SH-SY5Y (cell line): ENCODE measurements at regions not wholly inside any gene's neighbourhood (a gene's known extent, or its start where the extent isn't known, plus 50 kb on each side); places are given as distances from the start of the nearest gene placed in this dataset.

Experiments used
- GATA2 ChIP-seq: IDR thresholded peaks from 2 replicates; pipeline ENCODE4 v1.6.1; 2011; ENCODE audit warnings: mild to moderate bottlenecking, low read depth, low read length
- GATA3 ChIP-seq: IDR thresholded peaks from 2 replicates; pipeline ENCODE4 v1.6.1; 2011; ENCODE audit warnings: low read depth, mild to moderate bottlenecking, low read length, moderate library complexity

DNA sequence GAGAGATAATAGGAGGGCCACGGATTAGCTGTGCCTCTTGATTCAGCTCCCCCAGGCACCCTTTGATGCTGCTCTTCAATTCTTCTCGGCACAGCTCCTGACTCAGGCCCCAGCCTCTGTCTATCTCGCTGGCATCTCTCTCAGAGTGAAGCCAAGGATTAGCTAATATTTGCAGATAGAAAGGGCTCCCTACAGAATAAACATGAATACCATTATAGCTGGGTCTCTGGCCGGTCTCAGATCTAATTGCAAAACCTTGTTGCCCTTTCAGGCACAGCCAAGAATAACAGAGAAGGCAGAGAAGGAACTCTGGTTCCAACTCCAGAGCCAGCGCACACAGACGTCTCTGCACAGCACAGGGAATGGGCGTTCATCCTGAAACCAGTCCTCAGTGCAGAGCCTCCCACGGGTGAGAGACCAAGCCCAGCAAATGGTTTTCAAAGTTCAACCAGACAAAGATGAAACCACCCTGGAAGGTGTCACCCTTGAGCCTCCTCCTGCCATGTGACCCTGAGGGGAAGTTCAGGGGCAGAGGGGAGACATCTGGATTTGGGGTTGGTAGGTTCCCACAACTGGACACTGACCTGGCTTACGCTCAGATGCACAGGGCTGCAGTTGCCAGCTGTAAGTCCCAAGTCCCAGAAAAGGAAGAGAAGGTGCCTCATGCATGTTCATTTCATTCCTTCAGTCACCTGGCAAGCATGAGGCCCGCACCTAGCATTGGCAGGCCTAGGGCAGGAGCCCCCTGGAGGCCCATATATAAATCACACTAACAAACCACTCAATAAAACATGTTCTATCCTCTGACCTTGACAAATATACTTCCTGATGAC is 394.0 kb downstream of the NPHP4 start:
- TF ChIP-seq GATA3 (no peak), GATA2 (no peak; the same call in 1 of the 2 replicates)

DNA sequence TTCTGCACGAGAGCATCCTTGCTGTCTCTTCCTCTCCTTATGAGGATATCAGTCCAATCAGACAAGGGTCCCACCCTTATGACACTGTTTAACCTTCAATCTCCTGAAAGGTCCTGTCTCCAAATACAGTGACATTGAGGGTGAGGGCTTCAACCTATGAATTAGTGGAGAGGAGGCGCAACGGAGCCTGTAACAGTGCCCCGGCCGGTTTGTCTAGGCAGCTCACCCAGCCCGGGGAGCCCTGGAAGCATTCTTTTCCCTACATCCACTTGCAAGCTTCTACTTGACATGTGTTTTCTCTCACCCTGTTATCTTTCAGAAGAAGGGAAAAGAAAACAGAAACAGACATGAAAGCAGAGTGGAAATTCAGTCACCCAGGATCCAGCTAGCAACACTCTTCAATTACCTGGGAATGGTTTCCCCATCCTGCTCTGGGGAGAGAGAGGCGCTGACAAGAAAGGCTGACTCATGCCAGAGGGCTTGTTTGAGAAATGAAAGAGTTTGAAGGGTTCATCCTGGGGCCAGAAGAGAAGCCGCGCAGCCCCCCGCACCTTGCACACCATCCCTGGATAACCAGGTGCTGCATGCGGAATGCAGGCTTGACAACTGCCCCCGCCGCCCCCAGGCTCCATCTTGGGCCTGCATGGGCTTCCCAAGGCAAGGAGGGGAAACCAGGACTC is 394.9 kb downstream of the NPHP4 start:
- TF ChIP-seq GATA2 (no peak), GATA3 (no peak)

DNA sequence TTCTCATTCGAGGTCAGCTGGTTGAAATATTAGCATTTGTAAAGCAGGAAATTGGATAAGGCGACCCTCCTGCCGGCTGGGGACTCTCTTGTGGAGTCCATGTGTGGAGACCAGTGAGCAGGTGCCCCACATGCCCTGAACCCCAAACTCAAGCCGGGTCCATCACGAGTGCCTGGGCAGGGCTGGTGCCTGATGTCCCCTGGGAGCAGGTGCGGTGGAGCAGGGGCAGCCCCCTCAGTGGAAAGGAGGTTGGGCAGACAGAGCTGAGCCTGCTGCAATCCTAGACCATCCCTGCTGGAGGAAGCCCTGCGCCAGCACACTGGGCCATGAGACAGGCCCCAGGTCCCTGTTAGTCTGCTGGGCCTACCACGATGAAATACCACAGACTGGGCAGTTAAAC is 395.6 kb downstream of the NPHP4 start:
- no peak for TF ChIP-seq GATA2
- no peak for TF ChIP-seq GATA3

DNA sequence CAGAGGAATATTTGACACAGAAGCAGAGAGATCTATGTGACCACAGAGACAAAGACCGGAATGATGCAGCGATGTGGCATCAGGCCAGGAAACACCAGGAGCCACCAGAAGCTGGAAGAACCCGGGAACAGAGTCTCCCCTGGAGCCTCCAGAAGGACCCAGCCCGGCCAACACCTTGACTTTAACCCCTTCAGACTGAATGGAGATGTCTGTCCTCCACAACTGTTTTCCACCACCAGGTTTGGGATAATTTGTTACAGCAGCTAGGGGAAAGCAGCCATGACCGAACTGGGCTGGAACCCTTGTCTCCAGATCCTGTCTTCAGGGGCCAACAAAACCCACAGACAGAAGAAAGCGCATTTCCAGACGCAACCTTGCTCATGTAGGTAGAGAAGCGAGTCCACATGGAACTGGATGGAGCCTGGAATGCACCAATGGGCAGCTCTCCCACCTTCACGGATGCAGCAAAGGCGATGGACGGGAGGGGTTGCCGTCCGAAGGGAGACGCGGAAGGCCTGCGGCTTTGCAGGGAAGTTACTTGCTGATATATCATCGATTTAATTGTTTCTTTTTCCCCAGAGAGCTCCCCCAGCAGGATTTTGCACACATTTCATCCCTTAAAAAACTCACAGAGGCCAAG is 396.6 kb downstream of the NPHP4 start:
- no peak for TF ChIP-seq GATA2
- no peak for TF ChIP-seq GATA3

DNA sequence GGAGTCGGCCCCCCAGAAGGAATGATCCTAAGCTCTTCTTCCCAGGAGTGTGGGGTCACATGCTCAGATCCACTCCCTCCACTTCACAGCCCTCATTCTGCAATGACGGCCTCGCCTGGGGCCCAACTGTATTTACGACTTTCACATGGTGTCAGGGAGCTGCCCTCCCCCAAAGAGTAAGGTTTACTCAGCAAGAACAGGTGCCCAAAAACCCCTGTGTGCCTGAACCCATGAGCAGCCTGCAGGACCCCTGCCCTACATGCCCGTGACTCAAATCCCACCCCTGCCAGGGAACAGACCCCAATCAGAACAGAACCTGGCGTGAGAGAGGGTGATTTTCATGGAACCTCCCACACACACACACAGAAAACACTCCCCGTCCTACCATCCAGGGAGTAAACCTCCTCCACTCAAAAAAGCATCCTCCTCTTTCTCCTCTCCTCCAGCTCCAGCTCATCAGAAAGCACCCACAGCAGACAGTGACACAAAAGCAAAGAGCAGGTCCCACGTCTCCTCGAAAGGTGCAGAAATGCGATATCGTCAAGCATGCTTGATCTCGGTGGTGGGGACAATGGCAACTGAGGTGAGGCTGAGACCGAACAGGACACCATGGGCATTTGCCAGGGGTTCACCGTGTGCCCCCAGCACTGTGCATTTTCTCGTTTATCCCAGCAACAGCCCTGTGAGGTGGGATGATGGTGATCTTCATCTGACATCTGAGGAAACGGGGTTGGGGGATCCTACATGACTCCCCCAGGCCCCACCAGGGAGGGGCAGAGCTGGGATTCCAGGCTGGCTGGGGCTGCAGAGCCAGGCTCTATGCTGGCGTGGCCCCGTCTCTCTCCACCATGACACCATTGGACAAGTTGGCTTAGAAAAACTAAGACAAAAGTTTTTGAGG is 397.9 kb downstream of the NPHP4 start:
- no peak for TF ChIP-seq GATA2
- no peak for TF ChIP-seq GATA3

DNA sequence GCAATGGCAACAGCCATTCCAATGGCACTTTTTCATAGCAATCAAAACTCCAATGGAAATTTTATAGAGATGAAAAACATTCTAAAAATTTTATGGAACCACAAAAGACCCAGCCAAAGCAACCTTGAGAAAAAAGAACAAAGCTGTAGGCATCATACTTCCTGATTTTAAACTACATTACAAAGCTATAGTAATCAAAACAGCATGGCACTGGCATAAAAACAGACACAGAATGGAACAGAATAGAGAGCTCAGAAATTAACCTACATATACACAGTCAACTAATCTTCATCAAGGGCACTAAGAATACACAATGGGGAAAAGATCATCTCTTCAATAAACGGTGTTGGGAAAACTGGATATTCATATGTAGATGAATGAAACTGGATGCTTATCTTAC is 401.5 kb downstream of the NPHP4 start:
- TF ChIP-seq GATA3: no peak
- no peak for TF ChIP-seq GATA2

DNA sequence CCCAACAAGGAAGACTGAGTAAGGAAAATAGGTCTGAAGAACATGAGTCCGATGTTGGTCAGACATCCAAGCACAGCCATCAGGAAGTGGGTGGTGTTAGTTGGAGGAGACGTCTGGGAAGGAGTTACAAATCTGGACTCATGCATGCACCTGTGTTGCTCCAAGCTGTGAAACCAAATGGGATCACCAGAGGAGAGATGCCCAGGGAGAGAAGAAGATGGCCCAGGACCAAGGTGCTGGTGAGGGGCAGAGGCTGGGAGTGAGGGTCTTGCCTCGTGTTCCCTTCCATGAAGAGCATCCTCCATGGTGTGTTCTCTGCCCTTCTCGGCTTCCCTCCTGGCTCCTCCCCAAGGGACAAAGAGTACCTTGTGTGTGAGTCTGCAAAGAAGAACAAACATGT is 405.6 kb downstream of the NPHP4 start:
- no peak for TF ChIP-seq GATA3
- TF ChIP-seq GATA2: no peak

DNA sequence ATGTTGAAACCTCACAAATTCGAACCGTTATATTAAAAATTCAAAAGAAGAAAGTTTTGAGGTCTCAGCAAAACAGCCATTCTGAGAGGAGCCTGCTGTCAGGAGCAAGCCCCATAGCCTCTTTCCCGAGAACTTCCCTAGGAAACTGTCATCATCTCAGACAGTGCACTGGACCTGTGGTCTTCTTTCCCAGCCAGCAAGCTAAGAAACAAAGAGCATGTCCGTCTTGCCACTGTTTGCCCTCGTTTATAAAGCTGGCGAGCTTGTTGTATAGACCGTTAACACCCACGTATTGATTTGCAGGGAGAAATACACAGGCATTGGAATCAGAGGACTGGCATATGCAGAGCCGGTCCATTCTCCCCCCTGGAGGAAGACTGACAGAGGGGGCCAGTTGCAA is 407.0 kb downstream of the NPHP4 start:
- TF ChIP-seq GATA3 (no peak), GATA2 (no peak)

DNA sequence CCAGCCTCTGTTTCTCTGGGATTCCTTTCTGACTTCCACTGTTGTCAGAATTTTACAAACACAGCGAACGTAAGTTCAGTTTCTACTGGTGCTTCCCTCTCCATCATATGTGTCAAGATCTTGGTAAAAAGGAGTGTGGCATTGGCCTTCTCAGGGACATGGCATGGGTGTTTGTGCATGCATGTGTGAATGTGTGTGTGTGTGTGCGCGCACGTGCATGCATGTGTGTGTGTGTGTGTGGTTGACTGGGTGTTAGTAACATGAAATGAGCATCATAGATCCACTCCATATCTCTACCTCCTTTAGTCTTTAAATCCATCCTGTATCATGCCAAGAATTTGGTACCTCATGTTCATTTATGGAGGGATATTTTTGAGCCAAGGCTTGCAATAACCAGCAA is 411.3 kb downstream of the NPHP4 start:
- TF ChIP-seq GATA2: no peak

DNA sequence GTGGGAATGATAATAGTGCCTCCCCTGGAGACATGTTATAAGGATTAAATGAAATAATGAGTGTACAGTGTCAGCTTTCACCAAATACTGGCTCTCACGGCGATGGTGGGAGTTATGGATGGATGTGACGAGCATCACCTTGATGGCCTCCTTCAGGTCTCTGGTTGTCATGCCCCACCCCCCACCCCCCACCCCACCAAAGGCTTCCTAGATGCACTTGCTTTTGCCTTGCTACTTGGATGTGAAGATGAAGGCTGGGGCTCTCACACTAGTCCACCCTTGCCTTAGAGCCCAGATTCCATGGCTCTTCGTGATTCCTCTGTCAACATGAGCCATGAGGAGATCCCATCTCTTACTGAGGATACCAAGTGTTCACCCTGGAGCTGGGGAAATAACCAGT is 412.3 kb downstream of the NPHP4 start:
- TF ChIP-seq GATA3: no peak
- no peak for TF ChIP-seq GATA2

DNA sequence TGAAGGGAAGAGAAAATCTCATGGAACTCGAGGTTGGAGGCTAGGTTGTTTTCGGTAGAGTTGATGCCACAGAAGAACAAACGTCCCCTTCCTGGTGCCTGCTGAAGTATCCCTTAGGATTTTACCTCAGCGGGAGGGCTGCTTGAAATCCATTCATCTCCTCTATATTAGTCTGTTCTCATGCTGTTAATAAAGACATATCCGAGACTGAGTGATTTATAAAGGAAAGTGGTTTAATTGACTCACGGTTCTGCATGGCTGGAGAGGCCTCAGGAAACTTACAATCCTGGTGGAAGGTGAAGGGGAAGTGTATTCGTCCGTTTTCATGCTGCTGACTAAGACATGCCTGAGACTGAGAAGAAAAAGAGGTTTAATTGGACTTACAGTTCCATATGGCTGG is 413.5 kb downstream of the NPHP4 start:
- TF ChIP-seq GATA2 (no peak), GATA3 (no peak)

DNA sequence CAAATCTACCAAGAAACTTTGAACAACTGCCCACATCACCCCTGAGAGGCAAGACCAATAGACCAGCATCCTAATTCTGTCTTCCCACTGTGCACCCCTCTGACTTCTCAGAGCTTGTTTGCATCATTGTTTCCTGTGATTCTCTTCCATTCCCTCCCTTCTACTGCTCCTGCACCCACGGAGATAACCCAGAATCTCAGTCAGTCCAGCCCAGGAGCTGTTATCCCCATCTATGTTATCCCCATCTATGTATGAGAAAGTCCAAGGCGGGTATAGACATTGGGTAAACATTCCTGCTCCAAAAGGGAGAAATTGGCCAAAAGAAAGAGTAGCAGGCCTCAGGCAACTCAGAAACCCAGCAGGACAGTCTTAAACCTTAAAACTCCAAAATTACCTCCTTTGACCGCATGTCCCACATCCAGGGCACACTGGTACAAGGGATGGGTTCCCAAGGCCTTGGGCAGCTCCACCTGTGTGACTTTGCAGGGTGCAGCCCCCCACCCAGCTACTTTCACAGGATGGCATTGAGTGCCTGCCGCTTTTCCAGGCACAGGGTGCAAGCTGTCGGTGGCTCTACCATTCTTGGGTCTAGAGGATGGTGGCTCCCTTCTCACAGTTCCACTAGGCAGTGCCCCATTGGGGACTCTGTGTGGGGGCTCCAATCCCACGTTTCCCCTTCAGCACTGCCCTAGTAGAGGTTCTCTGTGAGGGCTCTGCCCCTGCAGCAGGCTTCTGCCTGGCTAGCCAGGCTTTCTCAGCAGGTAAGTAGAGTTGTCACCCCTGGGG is 414.8 kb downstream of the NPHP4 start:
- TF ChIP-seq GATA2: no peak
- no peak for TF ChIP-seq GATA3

DNA sequence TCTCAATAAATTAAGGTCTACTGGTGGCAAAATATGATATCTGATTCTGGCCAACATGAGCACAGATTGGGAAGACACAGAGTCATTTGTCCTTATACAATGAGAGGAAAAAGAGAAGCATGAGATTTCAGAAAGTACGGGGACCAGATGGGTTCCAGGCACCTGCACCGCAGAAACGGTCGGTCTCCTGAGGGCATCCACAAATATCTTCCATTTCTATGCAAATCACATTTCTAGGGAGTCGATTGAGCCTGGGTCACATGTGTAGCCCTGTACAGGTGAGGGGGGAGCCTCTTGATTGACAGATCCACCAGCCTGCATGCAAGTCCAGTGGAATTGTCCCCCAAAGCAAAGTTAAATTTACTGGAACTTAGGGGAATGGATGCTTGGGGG is 415.6 kb downstream of the NPHP4 start:
- TF ChIP-seq GATA2 (no peak), GATA3 (no peak)
